ENCODE measurements at regions not wholly inside any gene's neighbourhood (a gene's known extent, or its start where the extent isn't known, plus 50 kb on each side); places are given as distances from the start of the nearest gene placed in this dataset.
"Not testable (repeated sequence)": the region's sequence is repeated elsewhere in the genome, so short reads cannot be mapped to it uniquely, and the experiment has no call there.

- not testable (repeated sequence) for DNase-seq
Observed at GRCh38 chr21:14008006-14008405, 202.7 kb downstream of the LIPI start.

- DNase-seq: not testable (repeated sequence)
Observed at GRCh38 chr21:14006144-14006543, 204.6 kb downstream of the LIPI start.

GRCh38 chr21:13986996-13987958, 223.5 kb downstream of the LIPI start:
- not testable (repeated sequence) for DNase-seq

GRCh38 chr21:13985865-13986863, 224.6 kb downstream of the LIPI start:
- DNase-seq: not testable (repeated sequence)

DNA sequence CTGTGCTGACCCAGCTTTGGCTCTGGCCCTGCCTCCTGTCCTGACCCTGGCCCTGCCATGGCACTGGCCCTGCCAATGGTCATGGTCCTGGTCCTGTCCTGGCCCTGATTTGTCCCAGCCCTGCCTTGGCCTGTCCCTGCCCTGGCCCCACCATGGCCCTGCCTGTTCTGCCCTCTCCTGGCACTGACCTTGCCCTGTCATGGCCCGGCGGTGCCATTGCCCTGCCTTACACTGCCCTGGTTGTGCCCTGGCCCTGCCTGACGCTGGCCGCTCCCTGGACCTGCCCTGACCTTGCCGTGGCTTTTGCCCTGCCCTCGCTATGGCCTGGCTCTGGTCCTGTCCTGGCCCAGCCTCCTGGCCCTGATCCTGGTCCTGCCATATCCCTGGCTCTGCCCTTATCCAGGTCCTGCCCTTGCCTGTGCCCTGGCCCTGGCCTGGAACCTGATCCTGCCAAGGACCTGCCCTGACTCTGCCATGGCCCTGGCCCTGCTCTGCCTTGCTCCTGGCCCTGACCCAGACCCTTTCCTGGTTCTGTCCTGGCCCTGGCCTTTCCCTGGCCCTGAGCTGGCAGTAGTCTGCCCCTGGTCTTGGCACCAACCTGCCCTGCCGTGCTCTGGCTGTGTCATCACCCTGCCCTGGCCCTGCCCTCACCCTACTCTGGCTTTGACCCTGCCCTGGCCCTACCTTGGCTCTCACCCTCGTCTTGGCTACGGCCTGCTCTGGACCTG, 225.5 kb downstream of the LIPI start:
- DNase-seq: not testable (repeated sequence)

DNA sequence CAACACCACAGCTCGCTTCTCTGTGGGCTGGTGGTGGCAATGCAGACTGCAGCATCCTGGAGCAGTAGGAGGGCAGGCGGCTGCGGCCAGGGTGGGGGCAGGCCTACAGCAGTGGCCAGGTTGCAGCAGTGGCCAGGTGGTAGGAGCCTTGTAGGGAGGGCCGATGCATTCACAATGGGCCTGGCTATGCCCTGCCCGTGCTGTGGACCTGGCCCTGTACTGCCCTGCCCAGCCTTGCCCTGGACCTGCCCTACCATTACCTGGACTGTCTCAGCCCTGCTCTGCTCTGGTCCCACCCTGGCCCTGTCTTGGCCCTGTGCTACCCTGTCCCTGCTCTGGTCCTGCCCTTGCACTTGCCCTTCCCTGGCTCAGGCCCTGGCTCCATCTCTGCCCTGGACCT, 226.0 kb downstream of the LIPI start:
- DNase-seq: not testable (repeated sequence)

GRCh38 chr21:13981176-13982087, 229.3 kb downstream of the LIPI start:
- not testable (repeated sequence) for DNase-seq

GRCh38 chr21:13980115-13980662, 230.6 kb downstream of the LIPI start:
- peak; percentile 78 to 90 (median 86) for DNase-seq

- peak in 1 of 3 experiments; percentile 35 for DNase-seq
Observed at GRCh38 chr21:13979608-13980007, 231.1 kb downstream of the LIPI start.

DNA sequence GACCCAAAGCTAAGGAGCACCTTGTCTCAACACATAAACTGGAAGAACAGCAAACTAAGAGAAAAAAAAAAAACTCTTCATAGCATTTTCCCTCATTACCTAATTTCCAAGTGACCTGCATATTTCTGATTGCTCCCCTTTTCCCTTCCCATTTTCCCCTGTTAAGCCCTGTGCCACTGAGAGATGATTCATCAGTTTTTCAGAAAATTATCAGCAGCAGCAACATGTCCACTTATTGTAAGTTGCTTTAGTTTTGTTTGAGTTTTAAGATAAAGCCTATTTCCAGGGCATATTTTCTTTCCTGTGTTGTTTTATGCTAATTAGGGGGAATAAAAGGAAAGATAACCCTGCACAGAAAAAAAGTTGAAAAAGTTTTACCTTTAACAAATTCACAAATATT, 236.2 kb downstream of the LIPI start:
- not testable (repeated sequence) for DNase-seq

- DNase-seq: not testable (repeated sequence)
Observed at GRCh38 chr21:13969853-13970252, 240.9 kb downstream of the LIPI start.

GRCh38 chr21:13969002-13969401, 241.8 kb downstream of the LIPI start:
- DNase-seq: not testable (repeated sequence)

GRCh38 chr21:13963259-13963658, 247.5 kb downstream of the LIPI start:
- not testable (repeated sequence) for DNase-seq

DNA sequence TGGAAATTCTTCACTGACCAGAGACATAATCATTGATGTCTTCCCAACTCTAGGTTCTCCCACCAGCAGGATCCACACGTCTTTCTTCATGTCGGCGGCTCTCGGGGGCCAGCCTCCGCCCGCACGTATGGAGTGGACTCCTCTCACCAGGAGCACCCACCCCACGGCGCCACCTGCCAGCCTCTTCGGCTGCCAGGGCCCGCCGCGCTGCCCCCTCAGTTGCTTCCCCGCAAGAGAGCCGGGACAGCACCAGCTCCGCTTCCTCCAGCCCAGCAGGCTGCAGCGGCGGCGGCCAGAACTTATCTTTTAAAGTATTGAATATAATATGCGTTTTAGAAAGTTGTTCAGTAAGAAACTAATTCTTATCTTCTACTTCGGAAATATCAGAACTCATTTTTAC, 273.5 kb downstream of the LIPI start:
- DNase-seq: no peak

- DNase-seq: not testable (repeated sequence)
Observed at GRCh38 chr21:13936033-13936937, 274.5 kb downstream of the LIPI start.

DNA sequence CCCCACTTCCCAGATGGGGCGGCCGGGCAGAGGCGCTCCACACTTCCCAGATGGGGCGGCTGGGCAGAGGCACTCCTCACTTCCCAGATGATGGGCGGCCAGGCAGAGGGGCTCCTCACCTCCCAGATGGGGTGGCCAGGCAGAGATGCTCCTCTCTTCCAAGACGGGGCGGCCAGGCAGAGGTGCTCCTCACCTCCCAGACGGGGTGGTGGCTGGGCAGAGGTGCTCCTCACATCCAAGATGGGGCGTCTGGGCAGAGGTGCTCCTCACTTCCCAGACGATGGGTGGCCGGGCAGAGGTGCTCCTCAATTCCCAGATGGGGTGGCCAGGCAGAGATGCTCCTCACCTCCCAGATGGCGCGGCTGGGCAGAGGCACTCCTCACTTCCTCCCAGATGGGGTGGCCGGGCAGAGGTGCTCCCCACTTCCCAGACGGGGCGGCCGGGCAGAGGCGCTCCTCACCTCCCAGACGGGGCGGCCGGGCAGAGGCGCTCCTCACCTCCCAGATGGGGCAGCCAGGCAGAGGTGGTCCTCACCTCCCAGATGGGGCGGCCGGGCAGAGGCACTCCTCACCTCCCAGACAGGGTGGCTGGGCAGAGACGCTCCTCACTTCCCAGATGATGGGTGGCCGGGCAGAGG, 275.2 kb downstream of the LIPI start:
- not testable (repeated sequence) for DNase-seq

DNA sequence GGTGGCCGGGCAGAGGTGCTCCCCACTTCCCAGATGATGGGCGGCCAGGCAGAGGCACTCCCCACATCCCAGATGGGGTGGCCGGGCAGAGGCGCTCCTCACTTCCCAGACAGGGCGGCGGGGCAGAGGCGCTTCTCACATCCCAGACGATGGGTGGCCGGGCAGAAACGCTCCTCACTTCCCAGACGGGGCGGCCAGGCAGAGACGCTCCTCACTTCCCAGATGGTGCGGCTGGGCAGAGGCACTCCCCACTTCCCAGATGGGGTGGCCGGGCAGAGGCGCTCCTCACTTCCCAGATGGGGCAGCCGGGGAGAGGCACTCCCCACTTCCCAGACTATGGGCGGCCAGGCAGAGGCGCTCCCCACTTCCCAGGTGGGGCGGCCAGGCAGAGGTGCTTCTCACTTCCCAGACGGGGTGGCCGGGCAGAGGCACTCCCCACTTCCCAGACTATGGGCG, 275.8 kb downstream of the LIPI start:
- not testable (repeated sequence) for DNase-seq

- peak in 1 of 3 experiments; percentile 30 for DNase-seq
Observed at GRCh38 chr21:13923175-13923574, 287.6 kb downstream of the LIPI start.

DNA sequence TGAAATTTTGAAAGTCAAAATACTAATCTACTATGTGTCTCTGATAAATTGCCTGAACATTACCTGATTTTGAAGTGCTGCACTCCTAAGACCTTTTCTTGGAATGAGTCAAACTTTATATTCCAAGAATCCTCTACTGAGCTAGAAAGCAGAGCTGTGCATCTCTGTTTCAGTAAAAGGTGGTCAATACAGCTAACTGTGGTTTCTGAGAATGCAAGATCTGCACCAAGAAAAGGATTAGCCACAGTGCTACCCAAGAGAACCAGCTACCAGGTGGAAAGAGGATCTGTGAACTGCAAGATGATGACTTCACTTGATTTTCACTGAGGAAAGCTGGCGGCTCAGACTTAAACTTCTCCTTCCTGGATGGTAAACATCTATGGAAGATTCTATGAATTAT, 289.3 kb downstream of the LIPI start:
- not testable (repeated sequence) for DNase-seq

Measured in NCI-H1417 (cell line).